ENCODE measurements at regions not wholly inside any gene's neighbourhood (a gene's known extent, or its start where the extent isn't known, plus 50 kb on each side); places are given as distances from the start of the nearest gene placed in this dataset.

GRCh38 chr6:1509241-1509640, 100.5 kb upstream of the FOXC1 start:
- TF ChIP-seq, protein P1, sequence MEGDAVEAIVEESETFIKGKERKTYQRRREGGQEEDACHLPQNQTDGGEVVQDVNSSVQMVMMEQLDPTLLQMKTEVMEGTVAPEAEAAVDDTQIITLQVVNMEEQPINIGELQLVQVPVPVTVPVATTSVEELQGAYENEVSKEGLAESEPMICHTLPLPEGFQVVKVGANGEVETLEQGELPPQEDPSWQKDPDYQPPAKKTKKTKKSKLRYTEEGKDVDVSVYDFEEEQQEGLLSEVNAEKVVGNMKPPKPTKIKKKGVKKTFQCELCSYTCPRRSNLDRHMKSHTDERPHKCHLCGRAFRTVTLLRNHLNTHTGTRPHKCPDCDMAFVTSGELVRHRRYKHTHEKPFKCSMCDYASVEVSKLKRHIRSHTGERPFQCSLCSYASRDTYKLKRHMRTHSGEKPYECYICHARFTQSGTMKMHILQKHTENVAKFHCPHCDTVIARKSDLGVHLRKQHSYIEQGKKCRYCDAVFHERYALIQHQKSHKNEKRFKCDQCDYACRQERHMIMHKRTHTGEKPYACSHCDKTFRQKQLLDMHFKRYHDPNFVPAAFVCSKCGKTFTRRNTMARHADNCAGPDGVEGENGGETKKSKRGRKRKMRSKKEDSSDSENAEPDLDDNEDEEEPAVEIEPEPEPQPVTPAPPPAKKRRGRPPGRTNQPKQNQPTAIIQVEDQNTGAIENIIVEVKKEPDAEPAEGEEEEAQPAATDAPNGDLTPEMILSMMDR (conservative IDR thresholded peaks at IDR 0.05; ENCODE audit: low read depth, low read length) = no peak
- TF ChIP-seq POLR2A (IDR thresholded peaks at IDR 0.05; ENCODE audit: low read depth, low read length) (no peak), RCOR1 (IDR thresholded peaks at IDR 0.05; ENCODE audit: insufficient replicate concordance, low read length) (no peak), RAD21 (IDR thresholded peaks at IDR 0.05; ENCODE audit: low read length) (no peak), CEBPB (IDR thresholded peaks at IDR 0.05; ENCODE audit: low read depth, low read length) (no peak)
- TF ChIP-seq, protein P2, sequence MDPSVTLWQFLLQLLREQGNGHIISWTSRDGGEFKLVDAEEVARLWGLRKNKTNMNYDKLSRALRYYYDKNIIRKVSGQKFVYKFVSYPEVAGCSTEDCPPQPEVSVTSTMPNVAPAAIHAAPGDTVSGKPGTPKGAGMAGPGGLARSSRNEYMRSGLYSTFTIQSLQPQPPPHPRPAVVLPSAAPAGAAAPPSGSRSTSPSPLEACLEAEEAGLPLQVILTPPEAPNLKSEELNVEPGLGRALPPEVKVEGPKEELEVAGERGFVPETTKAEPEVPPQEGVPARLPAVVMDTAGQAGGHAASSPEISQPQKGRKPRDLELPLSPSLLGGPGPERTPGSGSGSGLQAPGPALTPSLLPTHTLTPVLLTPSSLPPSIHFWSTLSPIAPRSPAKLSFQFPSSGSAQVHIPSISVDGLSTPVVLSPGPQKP (IDR thresholded peaks at IDR 0.05; ENCODE audit: borderline replicate concordance, low read depth, low read length) = no peak

Data from IMR-90 (cell line).